Muscle layer of duodenum (tissue), 2 donors: ENCODE measurements at regions not wholly inside any gene's neighbourhood (a gene's known extent, or its start where the extent isn't known, plus 50 kb on each side); places are given as distances from the start of the nearest gene placed in this dataset.
"Not testable (repeated sequence)": the region's sequence is repeated elsewhere in the genome, so short reads cannot be mapped to it uniquely, and the experiment has no call there.

Experiments used
- H3K27ac ChIP-seq: one replicate; pipeline ENCODE4 v1.7.0; 2013; ENCODE audit warnings: mild to moderate bottlenecking, low read length
- H3K27me3 ChIP-seq: one replicate; pipeline ENCODE4 v1.7.0; 2013; ENCODE audit warnings: low read depth, mild to moderate bottlenecking, control low read depth, low read length
- H3K36me3 ChIP-seq, 2 donors: one replicate each; pipeline ENCODE4 v1.7.0; 2013; ENCODE audit warnings: low read length in 2 of 2, control low read depth in 1 of 2, mild to moderate bottlenecking in 1 of 2; ENCODE audit not compliant: insufficient read depth in 2 of 2, control insufficient read depth in 1 of 2
- H3K4me1 ChIP-seq, 2 donors: one replicate each; pipeline ENCODE4 v1.7.0; 2013; ENCODE audit warnings: low read length in 2 of 2, mild to moderate bottlenecking in 2 of 2, control low read depth in 1 of 2, moderate library complexity in 1 of 2; ENCODE audit not compliant: insufficient read depth in 2 of 2, control insufficient read depth in 1 of 2
- H3K4me3 ChIP-seq, 2 donors: one replicate each; pipeline ENCODE4 v1.7.0; 2013; ENCODE audit warnings: low read length in 2 of 2, low read depth in 1 of 2, mild to moderate bottlenecking in 1 of 2
- H3K9me3 ChIP-seq, 2 donors: one replicate each; pipeline ENCODE4 v1.7.0; 2013; ENCODE audit warnings: low read length in 2 of 2, control low read depth in 1 of 2, mild to moderate bottlenecking in 1 of 2; ENCODE audit not compliant: control insufficient read depth in 1 of 2
- donor health status: healthy.

DNA sequence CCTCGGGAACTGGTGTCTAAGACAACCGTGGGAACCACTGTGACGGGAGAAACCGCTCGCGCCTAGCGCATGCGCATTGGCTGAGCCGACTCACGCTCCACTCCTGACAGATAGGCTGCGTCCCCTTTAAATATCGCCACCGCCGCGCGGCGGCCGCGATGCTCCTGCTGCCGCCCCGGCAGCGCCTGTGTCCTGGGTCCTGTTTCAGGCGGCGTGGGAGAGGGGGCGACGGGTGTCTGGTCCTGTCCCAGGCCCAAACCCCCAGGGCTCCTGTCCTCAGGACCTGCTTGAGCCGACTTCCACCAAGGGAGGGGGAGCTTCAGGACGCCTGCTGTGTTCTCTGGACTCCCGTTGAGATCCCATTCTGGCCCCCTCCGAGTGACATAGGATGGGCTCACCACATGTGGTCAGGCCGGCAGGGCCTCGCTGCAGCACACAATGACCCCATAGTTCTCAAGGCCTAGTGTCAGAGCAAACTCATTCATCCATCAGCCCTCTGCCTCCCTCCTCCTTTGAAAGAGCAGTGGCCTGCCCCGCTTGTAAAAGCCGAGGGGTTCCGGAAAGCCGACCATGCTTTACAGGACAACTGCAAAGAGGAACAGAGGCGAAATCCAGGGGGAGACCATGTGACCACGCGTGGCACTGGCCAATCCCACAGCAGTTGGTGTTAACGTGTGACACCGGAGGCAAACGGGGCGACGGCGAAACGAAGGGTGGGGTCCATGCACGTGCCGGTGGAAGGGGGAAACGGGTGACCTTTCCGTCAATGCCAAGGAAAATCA, 710.0 kb upstream of the TPTE start:
- not testable (repeated sequence) for H3K27me3 ChIP-seq, H3K9me3 ChIP-seq, H3K4me1 ChIP-seq, H3K4me3 ChIP-seq, H3K36me3 ChIP-seq, H3K27ac ChIP-seq

DNA sequence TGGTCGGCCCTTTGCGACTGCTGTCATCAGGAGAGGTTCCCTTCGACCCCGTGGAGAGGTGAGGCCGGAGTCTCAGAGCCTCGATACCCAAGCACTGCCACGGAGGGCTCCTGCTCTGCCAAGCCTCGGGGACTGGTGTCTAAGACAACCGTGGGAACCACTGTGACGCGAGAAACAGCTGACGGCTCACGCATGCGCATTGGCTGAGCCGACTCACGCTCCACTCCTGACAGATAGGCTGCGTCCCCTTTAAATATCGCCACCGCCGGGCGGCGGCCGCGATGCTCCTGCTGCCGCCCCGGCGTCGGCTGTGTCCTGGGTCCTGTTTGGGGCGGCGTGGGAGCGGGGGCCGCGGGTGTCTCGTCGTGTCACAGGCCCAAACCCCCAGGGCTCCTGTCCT, 708.9 kb upstream of the TPTE start:
- not testable (repeated sequence) for H3K27ac ChIP-seq, H3K36me3 ChIP-seq, H3K27me3 ChIP-seq, H3K4me3 ChIP-seq, H3K4me1 ChIP-seq, H3K9me3 ChIP-seq

DNA sequence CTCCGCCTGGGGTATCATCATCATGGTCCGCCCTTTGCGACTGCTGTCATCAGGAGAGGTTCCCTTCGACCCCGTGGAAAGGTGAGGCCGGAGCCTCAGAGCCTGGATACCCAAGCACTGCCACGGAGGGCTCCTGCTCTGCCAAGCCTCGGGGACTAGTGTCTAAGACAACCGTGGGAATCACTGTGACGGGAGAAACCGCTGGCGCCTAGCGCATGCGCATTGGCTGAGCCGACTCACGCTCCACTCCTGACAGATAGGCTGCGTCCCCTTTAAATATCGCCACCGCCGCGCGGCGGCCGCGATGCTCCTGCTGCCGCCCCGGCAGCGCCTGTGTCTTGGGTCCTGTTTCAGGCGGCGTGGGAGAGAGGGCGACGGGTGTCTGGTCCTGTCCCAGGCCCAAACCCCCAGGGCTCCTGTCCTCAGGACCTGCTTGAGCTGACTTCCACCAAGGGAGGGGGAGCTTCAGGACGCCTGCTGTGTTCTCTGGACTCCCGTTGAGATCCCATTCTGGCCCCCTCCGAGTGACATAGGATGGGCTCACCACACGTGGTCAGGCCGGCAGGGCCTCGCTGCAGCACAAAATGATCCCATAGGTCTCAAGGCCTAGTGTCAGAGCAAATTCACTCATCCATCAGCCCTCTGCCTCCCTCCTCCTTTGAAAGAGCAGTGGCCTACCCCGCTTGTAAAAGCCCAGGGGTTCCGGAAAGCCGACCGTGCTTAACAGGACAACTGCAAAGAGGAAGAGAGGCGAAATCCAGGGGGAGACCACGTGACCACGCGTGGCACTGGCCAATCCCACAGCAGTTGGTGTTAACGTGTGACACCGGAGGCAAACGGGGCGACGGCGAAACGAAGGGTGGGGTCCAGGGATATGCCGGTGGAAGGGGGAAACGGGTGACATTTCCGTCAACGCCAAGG, 707.2 kb upstream of the TPTE start:
- H3K27ac ChIP-seq, H3K4me3 ChIP-seq, H3K36me3 ChIP-seq, H3K27me3 ChIP-seq, H3K9me3 ChIP-seq, H3K4me1 ChIP-seq: not testable (repeated sequence)

DNA sequence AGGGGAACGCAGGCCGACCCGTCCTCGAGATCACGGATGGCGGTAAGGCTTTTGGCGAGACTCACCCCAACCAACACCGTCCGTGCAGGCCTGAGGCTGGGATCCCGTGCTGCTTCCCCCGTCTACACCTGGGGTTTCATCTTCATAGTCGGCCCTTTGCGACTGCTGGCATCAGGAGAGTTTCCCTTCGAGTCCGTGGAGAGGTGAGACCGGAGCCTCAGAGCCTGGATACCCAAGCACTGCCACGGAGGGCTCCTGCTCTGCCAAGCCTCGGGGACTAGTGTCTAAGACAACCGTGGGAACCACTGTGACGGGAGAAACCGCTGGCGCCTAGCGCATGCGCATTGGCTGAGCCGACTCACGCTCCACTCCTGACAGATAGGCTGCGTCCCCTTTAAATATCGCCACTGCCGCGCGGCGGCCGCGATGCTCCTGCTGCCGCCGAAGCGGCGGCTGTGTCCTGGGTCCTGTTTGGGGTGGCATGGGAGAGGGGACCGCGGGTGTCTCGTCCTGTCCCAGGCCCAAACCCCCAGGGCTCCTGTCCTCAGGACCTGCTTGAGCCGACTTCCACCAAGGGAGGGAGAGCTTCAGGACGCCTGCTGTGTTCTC, 706.1 kb upstream of the TPTE start:
- H3K36me3 ChIP-seq, H3K27ac ChIP-seq, H3K4me3 ChIP-seq, H3K4me1 ChIP-seq, H3K9me3 ChIP-seq, H3K27me3 ChIP-seq: not testable (repeated sequence)

DNA sequence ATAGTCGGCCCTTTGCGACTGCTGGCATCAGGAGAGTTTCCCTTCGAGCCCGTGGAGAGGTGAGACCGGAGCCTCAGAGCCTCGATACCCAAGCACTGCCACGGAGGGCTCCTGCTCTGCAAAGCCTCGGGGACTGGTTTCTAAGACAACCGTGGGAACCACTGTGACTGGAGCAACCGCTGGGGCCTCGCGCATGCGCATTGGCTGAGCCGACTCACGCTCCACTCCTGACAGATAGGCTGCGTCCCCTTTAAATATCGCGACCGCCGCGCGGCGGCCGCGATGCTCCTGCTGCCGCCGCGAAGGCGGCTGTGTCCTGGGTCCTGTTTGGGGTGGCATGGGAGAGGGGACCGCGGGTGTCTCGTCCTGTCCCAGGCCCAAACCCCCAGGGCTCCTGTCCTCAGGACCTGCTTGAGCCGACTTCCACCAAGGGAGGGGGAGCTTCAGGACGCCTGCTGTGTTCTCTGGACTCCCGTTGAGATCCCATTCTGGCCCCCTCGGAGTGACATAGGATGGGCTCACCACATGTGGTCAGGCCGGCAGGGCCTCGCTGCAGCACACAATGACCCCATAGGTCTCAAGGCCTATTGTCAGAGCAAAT, 704.5 kb upstream of the TPTE start:
- H3K36me3 ChIP-seq, H3K4me3 ChIP-seq, H3K27ac ChIP-seq, H3K9me3 ChIP-seq, H3K27me3 ChIP-seq, H3K4me1 ChIP-seq: not testable (repeated sequence)

DNA sequence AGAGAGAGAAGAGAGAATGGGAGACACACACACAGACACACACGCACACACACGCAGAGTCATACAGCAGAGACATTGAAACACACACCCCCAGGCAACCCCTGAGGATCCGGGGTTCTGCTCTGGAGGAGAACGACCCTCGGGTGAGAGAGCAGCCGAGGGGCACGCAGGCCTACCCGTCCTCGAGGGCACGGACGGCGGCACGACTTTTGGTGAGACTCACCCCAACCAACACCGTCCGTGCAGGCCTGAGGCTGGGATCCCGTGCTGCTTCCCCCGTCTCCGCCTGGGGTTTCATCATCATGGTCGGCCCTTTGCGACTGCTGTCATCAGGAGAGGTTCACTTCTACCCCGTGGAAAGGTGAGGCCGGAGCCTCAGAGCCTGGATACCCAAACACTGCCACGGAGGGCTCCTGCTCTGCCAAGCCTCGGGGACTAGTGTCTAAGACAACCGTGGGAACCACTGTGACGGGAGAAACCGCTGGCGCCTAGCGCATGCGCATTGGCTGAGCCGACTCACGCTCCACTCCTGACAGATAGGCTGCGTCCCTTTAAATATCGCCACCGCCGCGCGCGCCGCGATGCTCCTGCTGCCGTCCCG, 703.4 kb upstream of the TPTE start:
- H3K9me3 ChIP-seq, H3K4me3 ChIP-seq, H3K4me1 ChIP-seq: not testable (repeated sequence)

DNA sequence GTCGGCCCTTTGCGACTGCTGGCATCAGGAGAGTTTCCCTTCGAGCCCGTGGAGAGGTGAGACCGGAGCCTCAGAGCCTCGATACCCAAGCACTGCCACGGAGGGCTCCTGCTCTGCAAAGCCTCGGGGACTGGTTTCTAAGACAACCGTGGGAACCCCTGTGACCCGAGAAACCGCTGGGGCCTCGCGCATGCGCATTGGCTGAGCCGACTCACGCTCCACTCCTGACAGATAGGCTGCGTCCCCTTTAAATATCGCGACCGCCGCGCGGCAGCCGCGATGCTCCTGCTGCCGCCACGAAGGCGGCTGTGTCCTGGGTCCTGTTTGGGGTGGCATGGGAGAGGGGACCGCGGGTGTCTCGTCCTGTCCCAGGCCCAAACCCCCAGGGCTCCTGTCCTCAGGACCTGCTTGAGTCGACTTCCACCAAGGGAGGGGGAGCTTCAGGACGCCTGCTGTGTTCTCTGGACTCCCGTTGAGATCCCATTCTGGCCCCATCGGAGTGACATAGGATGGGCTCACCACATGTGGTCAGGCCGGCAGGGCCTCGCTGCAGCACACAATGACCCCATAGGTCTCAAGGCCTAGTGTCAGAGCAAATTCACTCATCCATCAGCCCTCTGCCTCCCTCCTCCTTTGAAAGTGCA, 701.7 kb upstream of the TPTE start:
- not testable (repeated sequence) for H3K36me3 ChIP-seq, H3K4me3 ChIP-seq, H3K27me3 ChIP-seq, H3K9me3 ChIP-seq, H3K4me1 ChIP-seq, H3K27ac ChIP-seq

More for the DNA sequence above, 703.4 kb upstream of the TPTE start:
- H3K27ac ChIP-seq, H3K27me3 ChIP-seq, H3K36me3 ChIP-seq: not testable (repeated sequence)

DNA sequence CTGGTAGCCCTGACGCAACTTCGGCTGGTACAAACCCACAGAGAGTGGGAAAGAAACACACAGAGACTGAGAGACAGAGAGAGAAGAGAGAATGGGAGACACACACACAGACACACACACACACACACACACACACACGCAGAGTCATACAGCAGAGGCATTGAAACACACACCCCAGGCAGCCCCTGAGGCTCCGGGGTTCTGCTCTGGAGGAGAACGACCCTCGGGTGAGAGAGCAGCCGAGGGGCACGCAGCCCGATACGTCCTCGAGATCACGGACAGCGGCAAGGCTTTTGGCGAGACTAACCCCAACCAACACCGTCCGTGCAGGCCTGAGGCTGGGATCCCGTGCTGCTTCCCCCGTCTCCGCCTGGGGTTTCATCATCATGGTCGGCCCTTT, 700.8 kb upstream of the TPTE start:
- not testable (repeated sequence) for H3K27me3 ChIP-seq, H3K27ac ChIP-seq, H3K4me1 ChIP-seq, H3K9me3 ChIP-seq, H3K4me3 ChIP-seq, H3K36me3 ChIP-seq

DNA sequence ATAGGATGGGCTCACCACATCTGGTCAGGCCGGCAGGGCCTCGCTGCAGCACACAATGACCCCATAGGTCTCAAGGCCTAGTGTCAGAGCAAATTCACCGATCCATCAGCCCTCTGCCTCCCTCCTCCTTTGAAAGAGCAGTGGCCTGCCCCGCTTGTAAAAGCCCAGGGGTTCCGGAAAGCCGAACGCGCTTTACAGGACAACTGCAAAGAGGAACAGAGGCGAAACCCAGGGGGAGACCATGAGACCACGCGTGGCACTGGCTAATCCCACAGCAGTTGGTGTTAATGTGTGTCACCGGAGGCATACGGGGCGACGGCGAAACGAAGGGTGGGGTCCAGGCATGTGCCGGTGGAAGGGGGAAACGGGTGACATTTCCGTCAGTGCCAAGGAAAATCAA, 699.9 kb upstream of the TPTE start:
- not testable (repeated sequence) for H3K27me3 ChIP-seq, H3K36me3 ChIP-seq, H3K27ac ChIP-seq, H3K9me3 ChIP-seq, H3K4me3 ChIP-seq, H3K4me1 ChIP-seq

DNA sequence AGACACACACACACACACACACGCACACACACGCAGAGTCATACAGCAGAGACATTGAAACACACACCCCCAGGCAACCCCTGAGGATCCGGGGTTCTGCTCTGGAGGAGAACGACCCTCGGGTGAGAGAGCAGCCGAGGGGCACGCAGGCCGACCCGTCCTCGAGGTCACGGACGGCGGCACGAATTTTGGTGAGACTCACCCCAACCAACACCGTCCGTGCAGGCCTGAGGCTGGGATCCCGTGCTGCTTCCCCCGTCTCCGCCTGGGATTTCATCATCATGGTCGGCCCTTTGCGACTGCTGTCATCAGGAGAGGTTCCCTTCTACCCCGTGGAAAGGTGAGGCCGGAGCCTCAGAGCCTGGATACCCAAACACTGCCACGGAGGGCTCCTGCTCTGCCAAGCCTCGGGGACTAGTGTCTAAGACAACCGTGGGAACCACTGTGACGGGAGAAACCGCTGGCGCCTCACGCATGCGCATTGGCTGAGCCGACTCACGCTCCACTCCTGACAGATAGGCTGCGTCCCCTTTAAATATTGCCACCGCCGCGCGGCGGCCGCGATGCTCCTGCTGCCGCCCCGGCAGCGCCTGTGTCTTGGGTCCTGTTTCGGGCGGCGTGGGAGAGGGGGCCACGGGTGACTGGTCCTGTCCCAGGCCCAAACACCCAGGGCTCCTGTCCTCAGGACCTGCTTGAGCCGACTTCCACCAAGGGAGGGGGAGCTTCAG, 699.1 kb upstream of the TPTE start:
- H3K9me3 ChIP-seq, H3K4me3 ChIP-seq, H3K4me1 ChIP-seq, H3K36me3 ChIP-seq, H3K27me3 ChIP-seq, H3K27ac ChIP-seq: not testable (repeated sequence)
